Karpas-422 (cell line): ENCODE measurements at regions not wholly inside any gene's neighbourhood (a gene's known extent, or its start where the extent isn't known, plus 50 kb on each side); places are given as distances from the start of the nearest gene placed in this dataset.

Source experiments
- DNase-seq: peaks from one replicate; pipeline ENCODE4 v3.0.0-alpha.2; 2015
- H2AFZ ChIP-seq: fragments of 200-600 bp; sonication (generic); 2 replicates; pipeline ENCODE4 v1.6.1; 2014; ENCODE audit warnings: antibody characterized with exemption, low read length, mixed read lengths
- H3K27ac ChIP-seq: fragments of 200-600 bp; sonication (generic); 2 replicates; pipeline ENCODE4 v1.5.1; 2014; ENCODE audit warnings: mild to moderate bottlenecking, low read length, moderate library complexity
- H3K27me3 ChIP-seq: fragments of 200-600 bp; sonication (generic); 2 replicates; pipeline ENCODE4 v1.6.1; 2014; ENCODE audit warnings: low read length, mixed read lengths
- H3K36me3 ChIP-seq: fragments of 200-600 bp; sonication (generic); 2 replicates; pipeline ENCODE4 v1.6.1; 2014; ENCODE audit warnings: low read length, mixed read lengths; ENCODE audit not compliant: insufficient read depth
- H3K4me1 ChIP-seq: fragments of 200-600 bp; sonication (generic); 2 replicates; pipeline ENCODE4 v1.6.1; 2014; ENCODE audit warnings: mild to moderate bottlenecking, low read length, mixed read lengths
- H3K4me2 ChIP-seq: fragments of 200-600 bp; sonication (generic); 2 replicates; pipeline ENCODE4 v1.6.1; 2014; ENCODE audit warnings: low read length, low read depth, mild to moderate bottlenecking; ENCODE audit not compliant: poor library complexity, severe bottlenecking
- H3K4me3 ChIP-seq: fragments of 200-600 bp; sonication (generic); 2 replicates; pipeline ENCODE4 v1.5.1; 2014; ENCODE audit warnings: mild to moderate bottlenecking, antibody characterized with exemption, low read length, mixed read lengths
- H3K79me2 ChIP-seq: fragments of 200-600 bp; sonication (generic); 2 replicates; pipeline ENCODE4 v1.6.1; 2014; ENCODE audit warnings: mild to moderate bottlenecking, low read length, mixed read lengths
- H3K9ac ChIP-seq: fragments of 200-600 bp; sonication (generic); 2 replicates; pipeline ENCODE4 v1.6.0; 2014; ENCODE audit warnings: low read length
- H3K9me2 ChIP-seq: fragments of 200-600 bp; sonication (generic), shearing (Covaris generic); replicated peaks from 2 replicates; pipeline ENCODE4 v1.6.0; 2014; ENCODE audit warnings: mild to moderate bottlenecking, low read length, moderate library complexity; ENCODE audit not compliant: insufficient read depth
- H3K9me3 ChIP-seq: fragments of 300-700, 200-600 bp; sonication (generic); 2 replicates; pipeline ENCODE4 v1.6.1; 2014; ENCODE audit warnings: low read length, mixed read lengths
- H4K20me1 ChIP-seq: fragments of 200-600 bp; sonication (generic); 2 replicates; pipeline ENCODE4 v1.6.1; 2014; ENCODE audit warnings: mild to moderate bottlenecking, antibody characterized with exemption, low read length, low read depth; ENCODE audit not compliant: insufficient read depth

DNA sequence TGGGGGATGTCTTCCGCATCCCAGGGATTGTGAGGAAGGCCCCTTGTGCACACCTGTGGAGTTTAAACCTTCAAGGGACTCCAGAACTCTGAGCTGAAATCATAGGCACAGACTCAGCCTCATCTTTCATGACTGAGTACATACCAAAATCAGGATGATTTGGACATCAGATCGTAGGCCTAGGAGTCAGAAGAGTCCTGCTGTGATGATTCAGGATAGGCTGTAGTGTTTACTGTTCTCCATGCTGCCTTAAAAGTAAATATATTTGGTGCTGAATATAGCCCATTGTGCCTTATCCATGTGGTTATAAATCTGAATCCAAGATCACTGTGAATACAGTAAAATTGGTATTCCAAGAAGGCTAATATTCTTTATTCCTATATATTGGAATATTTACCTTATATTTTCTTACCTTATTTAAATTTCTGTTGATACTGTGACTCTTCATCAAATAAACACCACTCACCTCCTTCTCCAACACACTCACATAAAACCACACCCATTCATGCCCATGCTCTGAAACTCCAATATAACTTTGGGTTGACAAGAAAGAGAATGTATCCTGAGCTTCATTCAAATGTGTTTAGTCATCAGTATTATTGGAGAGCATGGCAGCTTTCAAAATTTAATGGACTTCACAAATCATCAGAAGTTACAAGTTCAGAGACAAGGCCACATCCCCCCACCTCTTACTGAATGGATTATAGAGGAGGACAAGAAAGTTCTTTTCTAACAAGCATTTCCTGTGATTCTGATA lies 561.4 kb upstream of the LINC00305 start:
- Histone ChIP-seq H3K4me3 (no peak overlapping the region), H2AFZ (no peak overlapping the region), H3K9me3 (peaks cover 29% of the 10 kb centered on the region), H3K9ac (no peak overlapping the region), H3K79me2 (no peaks in the 10 kb centered on the region), H3K27me3 (no peaks in the 10 kb centered on the region), H3K9me2 (no peaks in the 10 kb centered on the region), H4K20me1 (no peaks in the 10 kb centered on the region), H3K27ac (no peak overlapping the region), H3K4me2 (no peak overlapping the region), H3K4me1 (no peaks in the 10 kb centered on the region), H3K36me3 (no peaks in the 10 kb centered on the region)
- DNase-seq = no peak

DNA sequence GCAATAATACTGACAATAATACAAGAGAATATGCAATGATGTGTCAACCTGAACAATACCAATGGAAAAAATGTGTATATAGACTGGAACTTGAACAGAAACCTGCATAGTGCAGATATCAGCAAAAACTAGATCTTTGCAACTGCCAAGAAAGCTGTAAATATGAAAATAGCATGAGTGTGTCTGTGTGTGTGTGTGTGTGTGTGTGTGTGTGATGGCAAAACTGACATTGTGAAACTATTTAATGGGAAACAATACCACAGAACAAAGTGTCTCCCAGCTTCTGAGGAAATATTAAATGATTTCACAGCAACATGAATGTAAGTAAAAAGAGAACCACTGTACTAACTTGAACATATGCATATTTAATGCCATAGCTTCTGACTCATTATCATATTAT lies 558.2 kb upstream of the LINC00305 start:
- H3K4me2 ChIP-seq = no peak overlapping the region
- H3K9me2 ChIP-seq = no peaks in the 10 kb centered on the region
- H3K4me1 ChIP-seq = no peaks in the 10 kb centered on the region
- H3K9me3 ChIP-seq = peaks cover 30% of the 10 kb centered on the region
- H2AFZ ChIP-seq = no peak overlapping the region
- no peak overlapping the region for H3K4me3 ChIP-seq
- H3K9ac ChIP-seq = no peak overlapping the region
- H3K36me3 ChIP-seq = no peaks in the 10 kb centered on the region
- H3K27me3 ChIP-seq = no peaks in the 10 kb centered on the region
- no peak for DNase-seq
- H4K20me1 ChIP-seq = no peaks in the 10 kb centered on the region
- H3K79me2 ChIP-seq = no peaks in the 10 kb centered on the region
- no peak overlapping the region for H3K27ac ChIP-seq

DNA sequence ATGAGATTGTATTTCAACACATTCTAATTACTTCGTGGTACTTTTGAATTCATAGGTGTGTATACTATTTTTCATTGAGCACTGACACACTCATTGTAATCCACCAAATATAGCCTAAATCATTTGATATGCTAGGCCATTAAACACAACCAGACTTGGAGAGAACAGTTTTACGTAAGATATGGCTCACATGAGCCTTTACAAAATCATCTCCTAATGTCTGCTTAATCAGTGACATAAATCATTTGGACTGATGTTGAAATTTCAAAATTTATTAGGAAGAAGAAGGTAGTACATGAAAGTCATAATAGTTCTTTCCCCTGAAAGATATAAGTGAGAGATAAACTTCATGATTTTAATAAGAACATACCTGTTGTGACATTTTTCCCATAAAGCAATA lies 550.2 kb upstream of the LINC00305 start:
- H3K79me2 ChIP-seq = no peaks in the 10 kb centered on the region
- H3K9me3 ChIP-seq = peaks cover 13% of the 10 kb centered on the region
- H3K4me3 ChIP-seq = no peak overlapping the region
- H3K36me3 ChIP-seq = no peaks in the 10 kb centered on the region
- H3K9me2 ChIP-seq = peaks cover 3% of the 10 kb centered on the region; the same call in 1 of the 2 replicates
- no peak for DNase-seq
- no peak overlapping the region for H3K27ac ChIP-seq
- H3K4me2 ChIP-seq = no peak overlapping the region
- no peaks in the 10 kb centered on the region for H3K27me3 ChIP-seq
- no peak overlapping the region for H2AFZ ChIP-seq
- H3K9ac ChIP-seq = no peak overlapping the region
- no peaks in the 10 kb centered on the region for H4K20me1 ChIP-seq
- H3K4me1 ChIP-seq = no peaks in the 10 kb centered on the region

DNA sequence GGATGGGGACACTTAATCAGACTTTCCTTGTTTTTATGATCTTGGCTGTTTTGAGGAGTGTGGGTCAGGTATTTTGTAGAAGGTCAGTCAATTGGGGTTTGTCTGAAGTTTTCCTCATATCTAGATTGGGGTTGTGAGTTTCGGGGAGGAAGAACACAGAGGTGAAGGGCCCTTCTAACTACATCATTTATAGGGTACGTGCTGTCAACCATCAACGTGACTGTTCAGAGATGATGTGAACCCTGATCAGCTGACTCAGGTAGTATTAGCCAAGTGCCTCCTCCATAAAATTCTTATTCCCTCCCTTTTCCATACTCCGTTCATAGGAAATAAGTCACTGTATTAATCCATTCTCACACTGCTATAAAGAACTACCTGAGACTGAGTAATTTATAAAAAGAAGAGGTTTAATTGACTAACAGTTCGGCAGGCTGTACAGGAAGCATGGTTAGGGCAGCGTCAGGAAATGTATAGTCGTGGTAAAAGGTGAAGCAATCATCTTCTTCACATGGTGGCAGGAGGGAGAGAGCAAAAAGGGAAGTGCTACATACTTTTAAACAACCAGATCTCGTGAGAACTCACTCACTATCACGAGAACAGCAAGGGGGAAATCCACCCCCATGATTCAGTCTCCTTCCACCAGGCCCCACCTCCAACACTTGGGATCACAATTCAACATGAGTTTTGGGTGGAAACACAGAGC lies 547.1 kb upstream of the LINC00305 start:
- Histone ChIP-seq H3K4me2 (no peak overlapping the region), H3K4me3 (no peak overlapping the region), H2AFZ (no peak overlapping the region), H3K27ac (no peak overlapping the region), H3K36me3 (no peaks in the 10 kb centered on the region), H3K9me2 (peaks cover 3% of the 10 kb centered on the region; the same call in 1 of the 2 replicates), H3K9me3 (peaks cover 11% of the 10 kb centered on the region; the same call in 1 of the 2 replicates), H3K9ac (no peak overlapping the region), H3K27me3 (no peaks in the 10 kb centered on the region), H3K79me2 (no peaks in the 10 kb centered on the region), H3K4me1 (no peaks in the 10 kb centered on the region), H4K20me1 (no peaks in the 10 kb centered on the region)
- DNase-seq = no peak

DNA sequence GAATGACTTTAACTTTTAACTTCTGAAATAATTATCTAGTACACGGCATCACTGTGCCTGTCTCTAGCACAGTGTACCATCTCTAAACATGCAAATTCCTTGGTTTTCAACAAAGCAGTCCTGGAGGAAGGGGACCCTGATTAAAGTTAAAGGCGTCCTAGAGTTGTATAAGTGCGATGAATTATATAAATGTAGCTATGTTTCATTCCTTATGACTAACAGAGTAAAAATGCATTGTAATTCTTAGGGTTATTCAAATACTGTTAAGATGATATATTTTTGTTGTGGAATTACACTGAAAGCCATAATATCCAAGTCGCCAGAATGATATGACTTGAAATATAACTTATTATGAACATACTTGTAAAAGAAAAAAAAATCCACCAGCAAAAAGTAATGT lies 544.9 kb upstream of the LINC00305 start:
- Histone ChIP-seq H3K9me2 (no peaks in the 10 kb centered on the region), H3K27ac (no peak overlapping the region), H3K27me3 (no peaks in the 10 kb centered on the region), H2AFZ (no peak overlapping the region), H3K9me3 (peaks cover 9% of the 10 kb centered on the region), H3K4me3 (no peak overlapping the region), H3K36me3 (no peaks in the 10 kb centered on the region), H3K4me1 (no peaks in the 10 kb centered on the region), H3K4me2 (no peak overlapping the region), H3K79me2 (no peaks in the 10 kb centered on the region), H4K20me1 (no peaks in the 10 kb centered on the region), H3K9ac (no peak overlapping the region)
- DNase-seq = no peak

DNA sequence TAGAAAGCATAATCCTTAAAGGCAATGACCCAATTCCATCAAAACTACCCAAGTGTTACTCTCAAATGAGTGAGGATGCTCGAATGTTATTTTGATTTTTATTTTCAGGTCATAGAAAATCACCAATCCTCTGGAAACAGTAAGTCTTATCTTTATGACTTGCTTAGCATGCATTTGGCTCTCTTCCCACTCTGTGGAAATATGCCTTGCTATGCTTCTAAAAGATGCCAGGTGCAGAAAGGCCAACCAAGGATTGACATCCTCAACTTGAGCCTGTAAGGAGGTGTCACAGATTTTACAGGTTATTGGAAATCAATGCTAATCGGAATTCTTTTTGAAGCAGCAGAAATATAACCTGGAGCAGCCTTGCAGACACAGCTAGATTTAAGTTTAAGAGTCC lies 543.9 kb upstream of the LINC00305 start:
- DNase-seq = no peak
- H3K4me1 ChIP-seq = no peaks in the 10 kb centered on the region
- no peak overlapping the region for H2AFZ ChIP-seq
- H3K9ac ChIP-seq = no peak overlapping the region
- no peak overlapping the region for H3K27ac ChIP-seq
- H3K4me2 ChIP-seq = no peak overlapping the region
- no peaks in the 10 kb centered on the region for H3K9me2 ChIP-seq
- H3K36me3 ChIP-seq = no peaks in the 10 kb centered on the region
- no peaks in the 10 kb centered on the region for H3K27me3 ChIP-seq
- H4K20me1 ChIP-seq = no peaks in the 10 kb centered on the region
- H3K4me3 ChIP-seq = no peak overlapping the region
- H3K79me2 ChIP-seq = no peaks in the 10 kb centered on the region
- peaks cover 15% of the 10 kb centered on the region for H3K9me3 ChIP-seq

DNA sequence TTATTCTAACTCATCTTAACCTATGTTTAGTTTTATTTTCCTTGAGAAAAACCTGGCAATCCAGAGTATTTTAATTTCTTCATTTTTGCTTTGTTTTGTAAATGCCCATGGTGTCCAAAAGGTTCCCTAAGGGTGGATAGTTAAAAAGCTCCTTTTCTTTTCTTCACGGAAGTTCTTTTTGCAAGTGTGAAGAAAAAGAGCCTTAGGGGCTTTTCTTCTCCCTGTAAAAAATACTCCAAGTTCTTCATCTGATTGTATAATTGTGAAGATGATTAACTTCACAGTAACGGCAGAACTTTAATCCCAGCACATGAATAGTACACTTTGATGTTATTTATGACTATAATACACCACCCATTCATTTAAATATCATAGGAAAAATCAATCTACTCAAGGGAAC lies 530.2 kb upstream of the LINC00305 start:
- Histone ChIP-seq H3K4me3 (no peak overlapping the region), H2AFZ (no peak overlapping the region), H3K9me3 (peaks cover 3% of the 10 kb centered on the region; the same call in 1 of the 2 replicates), H3K36me3 (no peaks in the 10 kb centered on the region), H3K9me2 (no peaks in the 10 kb centered on the region), H3K79me2 (no peaks in the 10 kb centered on the region), H3K27me3 (no peaks in the 10 kb centered on the region), H4K20me1 (no peaks in the 10 kb centered on the region), H3K4me2 (no peak overlapping the region), H3K27ac (no peak overlapping the region), H3K9ac (no peak overlapping the region), H3K4me1 (no peaks in the 10 kb centered on the region)
- no peak for DNase-seq

DNA sequence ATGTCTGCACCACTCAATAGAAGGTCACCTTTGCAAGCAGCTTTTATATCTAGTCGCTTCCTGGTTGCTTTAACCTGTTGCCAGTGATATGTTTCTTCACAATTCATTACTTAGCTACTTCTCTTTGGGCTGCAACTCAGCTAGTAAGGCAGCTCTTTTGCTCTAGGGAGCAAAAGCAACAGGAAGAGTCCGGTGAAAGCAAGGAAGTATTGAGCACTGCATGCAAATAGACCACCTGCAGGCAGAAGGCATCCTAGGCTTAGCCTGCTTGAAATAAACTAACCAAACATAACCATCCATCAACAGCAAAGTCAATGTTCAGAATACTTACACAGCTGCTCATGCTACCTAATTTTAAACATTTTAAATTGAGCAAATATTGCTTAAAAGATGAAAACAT lies 529.2 kb upstream of the LINC00305 start:
- no peaks in the 10 kb centered on the region for H3K9me2 ChIP-seq
- H2AFZ ChIP-seq = no peak overlapping the region
- no peaks in the 10 kb centered on the region for H4K20me1 ChIP-seq
- no peaks in the 10 kb centered on the region for H3K79me2 ChIP-seq
- H3K36me3 ChIP-seq = no peaks in the 10 kb centered on the region
- H3K4me2 ChIP-seq = no peak overlapping the region
- H3K4me1 ChIP-seq = no peaks in the 10 kb centered on the region
- no peak for DNase-seq
- no peak overlapping the region for H3K4me3 ChIP-seq
- no peak overlapping the region for H3K9ac ChIP-seq
- no peak overlapping the region for H3K27ac ChIP-seq
- no peaks in the 10 kb centered on the region for H3K27me3 ChIP-seq
- peaks cover 3% of the 10 kb centered on the region; the same call in 1 of the 2 replicates for H3K9me3 ChIP-seq
